Transverse colon (tissue), 4 donors: ENCODE measurements at regions not wholly inside any gene's neighbourhood (a gene's known extent, or its start where the extent isn't known, plus 50 kb on each side); places are given as distances from the start of the nearest gene placed in this dataset.

Source experiments
- DNase-seq: peaks from one replicate; pipeline ENCODE4 v3.0.0-alpha.2; 2019
- H3K27ac ChIP-seq, 4 donors: fragments of 200-600 bp; sonication (generic); 2 replicates each; pipeline ENCODE4 v1.5.1; 2016 to 2018; ENCODE audit warnings: inconsistent platforms in 4 of 4
- H3K27me3 ChIP-seq: fragments of 200-600 bp; sonication (generic); 2 replicates; pipeline ENCODE4 v1.5.1; 2017; ENCODE audit warnings: inconsistent platforms
- H3K36me3 ChIP-seq, 4 donors: fragments of 200-600 bp; sonication (generic); 2 replicates each; pipeline ENCODE4 v1.5.1; 2017 to 2019; ENCODE audit warnings: inconsistent platforms in 4 of 4
- H3K4me1 ChIP-seq, 4 donors: fragments of 200-600 bp; sonication (generic); 2 replicates each; pipeline ENCODE4 v1.5.1; 2017 to 2020; ENCODE audit warnings: inconsistent platforms in 4 of 4
- H3K4me3 ChIP-seq, 4 donors: fragments of 200-600 bp; sonication (generic); 1 replicate in 1 of 4; 2 replicates in 3 of 4; pipeline versions ENCODE4 v1.5.1 to v1.6.1; 2017 to 2019; ENCODE audit warnings: inconsistent platforms in 4 of 4
- H3K9me3 ChIP-seq, 2 donors: fragments of 200-600 bp; sonication (generic); 2 replicates each; pipeline ENCODE4 v1.5.1; 2017 to 2019; ENCODE audit warnings: inconsistent platforms in 2 of 2
- EP300 ChIP-seq: sonication (generic); formaldehyde crosslinking; IDR thresholded peaks from one replicate; pipeline ENCODE4 v1.6.1; 2017; ENCODE audit warnings: antibody characterized with exemption, low read depth
- POLR2A ChIP-seq: fragments of 450-650 bp; IDR thresholded peaks from one replicate; pipeline ENCODE4 v1.6.1; 2016; ENCODE audit warnings: antibody characterized with exemption, mild to moderate bottlenecking, moderate library complexity
- POLR2AphosphoS5 ChIP-seq, 3 donors: sonication (generic); formaldehyde crosslinking; IDR thresholded peaks; one replicate each; pipeline ENCODE4 v1.6.1; 2016; ENCODE audit warnings: antibody characterized with exemption in 3 of 3
- WGBS, 2 donors: methylation state at CpG; one replicate each; pipeline ENCODE4 v1.1.5; 2018; ENCODE audit warnings: low coverage in 1 of 2; 5-methylcytosine and 5-hydroxymethylcytosine counted together
- in situ Hi-C, 4 donors: fragments of 200-750 bp; cut with MboI; loops; one replicate each; pipeline versions ENCODE4 v1.15.0 to v1.15.1; 2017; ENCODE audit warnings: low sequenced_read_pairs in 3 of 4, low pct_ligation_motif_present in 1 of 4, low pct_unique_long_range_greater_than_20kb in 1 of 4
- intact Hi-C: fragments of 100-400 bp; cut with DNase I; formaldehyde crosslinking; loops from one replicate; pipeline ENCODE4 v1.15.1; 2023; ENCODE audit warnings: low total_unique reads
- TF ChIP-seq, protein P1 (sequence below), 5 experiments: fragments of 200-600 bp in 3 of 5; fragments of 450-650 bp in 2 of 5; sonication (generic) in 3 of 5; IDR thresholded peaks; 1 replicate in 2 of 5; 2 replicates in 3 of 5; pipeline ENCODE4 v1.5.1; 2016 to 2017; ENCODE audit warnings: antibody characterized with exemption in 5 of 5, inconsistent platforms in 3 of 5, mild to moderate bottlenecking in 2 of 5, moderate library complexity in 1 of 5

DNA sequence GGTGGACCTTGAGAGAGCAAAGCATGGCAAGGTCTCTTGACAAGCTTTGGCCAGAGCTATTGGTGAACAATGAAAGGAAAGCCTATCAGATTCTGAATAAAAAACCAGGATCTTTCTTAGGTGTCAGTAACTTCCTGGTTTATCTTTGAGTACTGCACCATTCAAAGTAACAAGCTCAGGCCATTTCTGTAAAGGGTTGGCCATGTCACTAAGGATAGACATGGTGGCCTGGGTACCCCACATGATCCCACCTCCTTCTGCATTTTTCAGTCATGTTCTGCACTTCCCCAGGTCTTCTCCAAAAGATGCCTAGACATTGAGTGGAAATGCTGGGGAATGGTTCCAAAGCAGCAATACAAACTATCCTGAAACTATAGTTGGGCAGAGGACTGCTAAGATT lies 242.0 kb downstream of the ARHGAP12 start:
- intact Hi-C loops (no loop called here), in situ Hi-C loops (no loop called here)

DNA sequence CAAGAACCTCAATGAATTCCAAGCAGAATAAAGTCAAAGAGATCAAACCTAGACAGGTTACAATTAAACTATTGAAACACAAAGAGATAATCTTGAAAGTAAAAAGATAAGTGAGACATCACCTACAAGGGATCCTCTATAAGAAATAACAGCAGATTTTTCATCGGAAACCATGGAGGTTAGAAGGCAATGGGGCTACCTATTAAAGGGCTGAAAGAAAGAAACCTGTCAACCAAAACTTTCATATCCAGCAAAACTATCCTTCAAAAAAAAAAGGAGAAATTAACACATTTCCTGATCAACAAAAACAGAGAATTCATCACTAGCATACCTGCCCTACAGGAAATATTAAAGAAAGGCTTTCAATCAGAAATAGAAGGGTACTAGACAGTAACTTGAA lies 244.9 kb downstream of the ARHGAP12 start:
- Histone ChIP-seq H3K9me3 (peaks cover 14 to 22% of the 10 kb centered on the region in 2 donors), H3K27me3 (no peaks in the 10 kb centered on the region), H3K4me1 (peaks cover 0 to 3% (median 0%) of the 10 kb centered on the region in 4 donors), H3K4me3 (no peak overlapping the region), H3K36me3 (no peaks in the 10 kb centered on the region), H3K27ac (no peak overlapping the region)
- in situ Hi-C loops (no loop called here), intact Hi-C loops (no loop called here)
- no peak for TF ChIP-seq EP300
- TF ChIP-seq POLR2AphosphoS5 (IDR thresholded peaks at IDR 0.05) = no peak
- TF ChIP-seq, protein P1, sequence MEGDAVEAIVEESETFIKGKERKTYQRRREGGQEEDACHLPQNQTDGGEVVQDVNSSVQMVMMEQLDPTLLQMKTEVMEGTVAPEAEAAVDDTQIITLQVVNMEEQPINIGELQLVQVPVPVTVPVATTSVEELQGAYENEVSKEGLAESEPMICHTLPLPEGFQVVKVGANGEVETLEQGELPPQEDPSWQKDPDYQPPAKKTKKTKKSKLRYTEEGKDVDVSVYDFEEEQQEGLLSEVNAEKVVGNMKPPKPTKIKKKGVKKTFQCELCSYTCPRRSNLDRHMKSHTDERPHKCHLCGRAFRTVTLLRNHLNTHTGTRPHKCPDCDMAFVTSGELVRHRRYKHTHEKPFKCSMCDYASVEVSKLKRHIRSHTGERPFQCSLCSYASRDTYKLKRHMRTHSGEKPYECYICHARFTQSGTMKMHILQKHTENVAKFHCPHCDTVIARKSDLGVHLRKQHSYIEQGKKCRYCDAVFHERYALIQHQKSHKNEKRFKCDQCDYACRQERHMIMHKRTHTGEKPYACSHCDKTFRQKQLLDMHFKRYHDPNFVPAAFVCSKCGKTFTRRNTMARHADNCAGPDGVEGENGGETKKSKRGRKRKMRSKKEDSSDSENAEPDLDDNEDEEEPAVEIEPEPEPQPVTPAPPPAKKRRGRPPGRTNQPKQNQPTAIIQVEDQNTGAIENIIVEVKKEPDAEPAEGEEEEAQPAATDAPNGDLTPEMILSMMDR (IDR thresholded peaks at IDR 0.05) = no peak
- no peak for TF ChIP-seq POLR2A
- WGBS, 2 donors = 94 to 100% methylated on average over 1 of the region's 1 CpG
- DNase-seq = no peak

More for the DNA sequence above, 242.0 kb downstream of the ARHGAP12 start:
- no peak overlapping the region for H3K27ac ChIP-seq
- H3K4me1 ChIP-seq = no peaks in the 10 kb centered on the region
- H3K27me3 ChIP-seq = no peaks in the 10 kb centered on the region
- no peak for TF ChIP-seq EP300
- no peak for TF ChIP-seq POLR2A
- TF ChIP-seq POLR2AphosphoS5 (IDR thresholded peaks at IDR 0.05) = no peak
- TF ChIP-seq, protein P1 (IDR thresholded peaks at IDR 0.05) = no peak
- no peak for DNase-seq
- no peaks in the 10 kb centered on the region for H3K36me3 ChIP-seq
- H3K4me3 ChIP-seq = no peak overlapping the region
- H3K9me3 ChIP-seq = peaks cover 20 to 22% of the 10 kb centered on the region in 2 donors

DNA sequence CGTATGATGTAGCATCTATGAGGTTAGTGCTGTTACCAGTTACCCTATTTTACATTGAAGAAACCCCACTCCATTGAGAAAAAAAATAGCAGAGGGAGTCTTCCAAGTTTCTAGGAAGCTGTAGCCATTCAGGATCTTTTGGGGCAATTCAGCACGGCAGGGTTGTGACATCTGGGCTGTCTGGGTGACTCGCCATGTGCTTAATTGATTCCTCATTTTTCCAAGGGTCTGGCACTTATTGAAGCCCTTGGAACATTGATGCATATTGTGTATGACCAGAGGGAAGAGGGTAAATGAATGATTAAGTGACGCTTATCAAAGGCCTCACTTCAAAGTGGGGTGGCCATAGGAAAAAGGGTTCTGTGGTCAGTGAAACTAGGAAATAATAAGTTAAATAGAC lies 248.7 kb downstream of the ARHGAP12 start:
- no peak overlapping the region for H3K27ac ChIP-seq
- TF ChIP-seq POLR2A = no peak
- intact Hi-C loops = no loop called here
- H3K9me3 ChIP-seq = peaks cover 14 to 22% of the 10 kb centered on the region in 2 donors
- H3K36me3 ChIP-seq = no peaks in the 10 kb centered on the region
- H3K4me1 ChIP-seq = peaks cover 0 to 12% (median 0%) of the 10 kb centered on the region in 4 donors
- in situ Hi-C loops = no loop called here
- H3K27me3 ChIP-seq = no peaks in the 10 kb centered on the region
- DNase-seq = no peak
- H3K4me3 ChIP-seq = no peak overlapping the region
- WGBS, 2 donors = 86% methylated on average over 2 to 4 of the region's 4 CpGs

DNA sequence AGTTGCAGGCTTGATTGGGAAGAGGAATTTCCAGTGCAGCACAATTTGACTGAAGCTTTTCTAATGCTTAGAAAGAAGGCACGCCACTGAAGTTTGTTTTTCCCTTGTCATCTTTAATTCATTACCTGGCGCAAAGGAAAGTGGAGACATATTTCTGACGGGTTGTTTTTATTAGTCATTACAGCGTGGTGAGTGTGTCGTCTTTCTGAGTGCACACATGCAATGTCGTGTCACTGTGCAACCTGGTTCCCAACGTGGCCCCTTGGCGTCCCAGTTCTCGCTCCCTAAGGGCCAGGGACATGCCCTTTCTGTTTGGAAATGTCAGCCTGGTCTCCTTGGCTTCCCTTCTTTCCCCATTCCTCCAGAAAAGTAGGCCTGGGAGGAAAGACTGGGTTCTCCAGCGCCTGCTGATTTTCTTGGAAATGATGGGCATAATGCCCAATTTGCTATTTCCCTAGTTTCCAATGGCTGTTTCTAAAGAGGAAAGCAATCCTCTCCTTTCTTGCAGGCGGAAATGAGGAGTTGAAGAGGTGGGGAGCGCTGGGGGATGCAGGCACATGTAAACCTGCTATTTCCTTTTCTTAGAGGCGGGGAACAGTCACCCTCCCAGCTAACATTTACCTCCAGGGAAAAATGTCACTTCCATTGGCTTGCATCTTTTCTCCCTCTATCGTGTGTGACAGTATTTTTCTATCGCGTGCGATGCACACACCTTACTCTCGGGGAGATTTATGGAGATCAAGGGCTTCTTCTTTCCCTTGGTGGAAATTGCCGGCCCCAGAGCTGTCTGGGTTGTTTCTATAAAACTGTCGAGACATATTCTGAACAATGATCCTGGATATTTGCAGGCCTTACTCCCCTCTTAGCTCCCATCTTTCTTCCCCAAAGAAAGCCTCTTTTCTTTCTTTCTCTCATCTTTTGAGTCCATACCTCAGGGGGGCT lies 249.8 kb downstream of the ARHGAP12 start:
- no peak overlapping the region for H3K4me3 ChIP-seq
- H3K27me3 ChIP-seq = no peaks in the 10 kb centered on the region
- intact Hi-C loops (no loop called here), in situ Hi-C loops (no loop called here)
- peaks cover 0 to 12% (median 0%) of the 10 kb centered on the region in 4 donors for H3K4me1 ChIP-seq
- 82 to 90% methylated on average over 2 to 20 of the region's 20 CpGs for WGBS, 2 donors
- H3K27ac ChIP-seq = peak overlapping the region in 1 of 4 donors; percentile 37
- TF ChIP-seq EP300 = no peak
- TF ChIP-seq POLR2A = no peak
- no peak for TF ChIP-seq POLR2AphosphoS5 (IDR thresholded peaks at IDR 0.05)
- TF ChIP-seq, protein P1 (IDR thresholded peaks at IDR 0.05) = no peak
- H3K36me3 ChIP-seq = no peaks in the 10 kb centered on the region
- no peak for DNase-seq
- H3K9me3 ChIP-seq = peaks cover 13 to 15% of the 10 kb centered on the region in 2 donors
